ENCODE measurements at regions not wholly inside any gene's neighbourhood (a gene's known extent, or its start where the extent isn't known, plus 50 kb on each side); places are given as distances from the start of the nearest gene placed in this dataset.

GRCh38 chr15:96218623-96219455 lies 111.7 kb upstream of the NR2F2 start:
- DNase-seq: no peak

GRCh38 chr15:96219681-96220080 lies 110.8 kb upstream of the NR2F2 start:
- DNase-seq: no peak

GRCh38 chr15:96220657-96221056 lies 109.8 kb upstream of the NR2F2 start:
- DNase-seq: no peak

- no peak for DNase-seq
These were observed 107.5 kb upstream of the NR2F2 start for GRCh38 chr15:96222981-96223380.

GRCh38 chr15:96223939-96224338 lies 106.6 kb upstream of the NR2F2 start:
- DNase-seq: no peak

- no peak for DNase-seq
These were observed 104.7 kb upstream of the NR2F2 start for GRCh38 chr15:96225642-96226259.

- no peak for DNase-seq
These were observed 99.8 kb upstream of the NR2F2 start for GRCh38 chr15:96230526-96231181.

GRCh38 chr15:96232335-96232734 lies 98.2 kb upstream of the NR2F2 start:
- no peak for DNase-seq

- DNase-seq: no peak
These were observed 96.2 kb upstream of the NR2F2 start for GRCh38 chr15:96234109-96234892.

GRCh38 chr15:96237002-96237401 lies 93.5 kb upstream of the NR2F2 start:
- no peak for DNase-seq

GRCh38 chr15:96242761-96243160 lies 87.7 kb upstream of the NR2F2 start:
- no peak for DNase-seq

- DNase-seq: no peak
These were observed 86.8 kb upstream of the NR2F2 start for GRCh38 chr15:96243701-96244100.

GRCh38 chr15:96245252-96245651 lies 85.2 kb upstream of the NR2F2 start:
- no peak for DNase-seq

GRCh38 chr15:96246057-96246456 lies 84.4 kb upstream of the NR2F2 start:
- no peak for DNase-seq

- DNase-seq: no peak
These were observed 82.7 kb upstream of the NR2F2 start for GRCh38 chr15:96247621-96248305.

- DNase-seq: no peak
These were observed 78.4 kb upstream of the NR2F2 start for GRCh38 chr15:96252148-96252547.

- no peak for DNase-seq
These were observed 77.3 kb upstream of the NR2F2 start for GRCh38 chr15:96253006-96253747.

GRCh38 chr15:96254173-96254572 lies 76.3 kb upstream of the NR2F2 start:
- no peak for DNase-seq

GRCh38 chr15:96255599-96255998 lies 74.9 kb upstream of the NR2F2 start:
- DNase-seq: no peak

- DNase-seq: no peak
These were observed 68.9 kb upstream of the NR2F2 start for GRCh38 chr15:96261575-96262034.

- no peak for DNase-seq
These were observed 68.4 kb upstream of the NR2F2 start for GRCh38 chr15:96262097-96262496.

Measured in right lung (tissue), 2 donors.